GOT3 (cell line): ENCODE measurements at regions not wholly inside any gene's neighbourhood (a gene's known extent, or its start where the extent isn't known, plus 50 kb on each side); places are given as distances from the start of the nearest gene placed in this dataset.
"Not testable (repeated sequence)": the region's sequence is repeated elsewhere in the genome, so short reads cannot be mapped to it uniquely, and the experiment has no call there.

Experiments
- DNase-seq: peaks from one replicate; lab custom pipeline; 2025; ENCODE audit warnings: mixed read lengths; lab: John Stamatoyannopoulos, UW

DNA sequence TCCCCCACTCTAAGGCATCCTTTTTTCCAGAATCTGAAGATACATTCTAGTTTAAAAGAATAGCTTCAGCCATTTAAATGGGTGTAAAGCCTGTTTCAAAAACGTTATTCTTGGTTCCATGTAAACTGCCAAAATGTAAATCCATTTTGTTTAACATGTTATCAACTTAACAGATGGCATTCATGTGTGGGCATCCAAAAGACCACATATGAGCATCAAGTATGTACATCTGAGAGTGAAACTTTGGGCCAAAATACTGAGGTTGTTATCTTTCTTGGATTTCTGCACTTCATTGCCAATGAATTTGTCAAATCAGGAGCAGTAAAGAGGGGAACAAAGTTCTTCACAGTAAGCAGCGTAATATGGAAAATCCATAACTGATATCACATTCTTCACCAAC lies 395.4 kb downstream of the ZNF804A start:
- no peak for DNase-seq

DNA sequence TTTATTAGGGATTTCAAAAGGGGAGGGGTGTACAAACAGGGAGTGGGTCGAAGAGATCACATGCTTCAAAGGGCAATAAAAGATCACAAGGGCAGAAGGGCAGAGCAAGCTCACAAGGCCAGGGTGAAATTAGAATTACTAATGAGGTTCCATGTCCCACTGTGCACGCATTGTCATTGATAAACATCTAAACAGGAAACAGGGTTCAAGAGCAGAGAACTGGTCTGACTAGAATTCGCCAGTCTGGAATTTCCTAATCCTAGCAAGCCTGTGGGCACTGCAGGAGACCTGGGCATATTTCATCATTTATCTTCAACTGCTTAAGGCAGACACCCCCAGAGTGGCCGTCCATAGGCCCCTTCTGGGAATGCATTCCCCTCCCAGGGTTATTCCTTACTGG lies 408.2 kb downstream of the ZNF804A start:
- no peak for DNase-seq

DNA sequence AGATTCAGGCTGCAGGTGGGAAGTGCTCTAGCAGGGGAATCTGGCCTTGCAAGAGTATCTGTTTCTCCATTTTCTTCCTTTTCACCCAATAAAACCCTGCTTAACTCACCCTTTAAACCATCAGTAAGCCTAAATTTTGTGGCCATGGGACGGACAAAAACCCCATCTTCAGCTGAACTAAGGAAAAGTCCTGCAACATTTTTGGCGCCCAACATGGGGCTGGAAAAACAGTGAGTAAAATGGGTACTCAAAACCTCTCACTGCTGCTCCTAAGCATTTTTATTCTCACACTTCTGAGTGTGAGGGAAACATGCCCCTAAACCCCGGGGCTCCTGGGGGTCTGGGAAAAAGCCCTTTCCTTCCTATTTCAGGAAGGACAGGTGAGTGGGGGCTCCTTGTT lies 414.3 kb downstream of the ZNF804A start:
- no peak for DNase-seq

DNA sequence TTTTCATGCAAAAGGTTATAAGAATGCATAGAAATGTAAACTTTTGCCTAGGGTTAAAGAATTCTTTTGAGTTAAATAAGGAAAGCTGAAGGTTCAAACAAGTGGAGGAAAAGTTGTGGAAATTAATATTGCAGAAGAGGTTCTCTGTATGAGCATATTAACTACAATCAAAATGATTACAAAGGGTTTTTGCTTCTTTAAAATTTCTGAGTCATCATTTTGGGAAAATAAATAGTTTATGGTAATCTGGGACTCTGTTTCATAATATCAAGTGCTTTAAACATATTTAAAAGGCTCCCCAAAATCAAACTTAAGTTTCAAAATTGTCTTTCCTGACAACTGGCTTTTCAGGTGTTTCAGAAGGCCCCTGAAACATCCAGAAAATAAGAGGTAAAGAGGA lies 415.7 kb downstream of the ZNF804A start:
- no peak for DNase-seq

DNA sequence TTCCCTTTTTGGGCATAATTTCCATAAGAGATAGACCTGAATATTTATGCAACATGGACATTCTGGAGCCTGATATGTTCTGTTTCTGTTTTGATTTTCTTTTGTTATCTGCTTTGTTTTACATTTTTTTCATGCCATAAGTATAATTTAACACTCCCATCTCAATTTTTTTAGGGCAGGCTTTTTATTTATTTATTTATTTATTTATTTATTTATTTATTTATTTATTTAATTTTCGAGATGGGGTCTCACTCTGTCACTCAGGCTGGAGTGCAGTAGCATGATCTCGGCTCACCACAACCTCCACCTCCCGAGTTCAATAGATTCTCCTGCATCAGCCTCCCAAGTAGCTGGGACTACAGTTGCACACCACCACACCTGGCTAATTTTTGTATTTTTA lies 427.6 kb downstream of the ZNF804A start:
- not testable (repeated sequence) for DNase-seq

DNA sequence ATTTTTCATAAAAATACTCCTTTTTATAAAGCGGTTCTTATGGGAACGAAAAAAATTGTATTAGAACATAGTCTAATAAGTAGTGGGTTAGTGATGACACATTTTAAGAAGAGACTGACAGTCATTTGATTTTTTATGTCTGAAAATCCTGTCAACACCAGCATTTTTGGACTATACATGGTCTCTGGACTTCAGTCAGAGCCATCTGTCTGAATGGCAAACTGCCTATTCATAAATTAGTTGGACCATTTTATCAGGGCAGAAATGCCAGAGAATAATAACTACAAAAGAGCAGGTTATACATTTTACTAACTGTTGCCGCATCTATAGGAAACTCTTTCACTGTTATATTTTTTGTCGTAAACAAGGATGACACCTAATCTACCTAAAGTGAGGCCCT lies 437.6 kb downstream of the ZNF804A start:
- no peak for DNase-seq

DNA sequence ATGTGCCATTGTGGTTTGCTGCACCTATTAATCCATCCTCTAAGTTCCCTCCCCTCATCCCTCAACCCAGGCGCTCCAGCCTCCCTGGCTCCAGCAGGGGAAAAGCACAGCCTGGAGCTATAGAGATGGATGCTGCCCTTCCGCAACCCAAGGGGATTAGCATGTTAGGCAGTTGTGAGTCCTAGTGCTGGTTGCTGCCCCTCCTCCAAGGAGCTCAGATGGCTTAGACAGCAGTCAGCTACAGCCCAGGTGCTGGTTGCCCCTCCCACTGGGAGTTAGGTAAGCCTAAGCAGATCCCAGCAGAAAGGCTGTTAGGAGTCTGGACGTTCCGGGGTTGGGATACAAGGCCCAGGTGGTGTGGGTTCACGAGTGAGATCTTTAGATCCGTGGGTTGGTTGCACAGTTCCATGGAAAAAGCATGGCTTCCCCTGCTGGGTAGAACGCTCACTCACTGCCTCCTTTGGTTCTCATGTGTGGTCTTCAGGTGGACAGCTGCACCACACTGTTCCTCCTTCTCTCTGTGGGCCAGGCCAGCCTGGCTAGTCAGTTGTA lies 446.1 kb downstream of the ZNF804A start:
- no peak for DNase-seq

DNA sequence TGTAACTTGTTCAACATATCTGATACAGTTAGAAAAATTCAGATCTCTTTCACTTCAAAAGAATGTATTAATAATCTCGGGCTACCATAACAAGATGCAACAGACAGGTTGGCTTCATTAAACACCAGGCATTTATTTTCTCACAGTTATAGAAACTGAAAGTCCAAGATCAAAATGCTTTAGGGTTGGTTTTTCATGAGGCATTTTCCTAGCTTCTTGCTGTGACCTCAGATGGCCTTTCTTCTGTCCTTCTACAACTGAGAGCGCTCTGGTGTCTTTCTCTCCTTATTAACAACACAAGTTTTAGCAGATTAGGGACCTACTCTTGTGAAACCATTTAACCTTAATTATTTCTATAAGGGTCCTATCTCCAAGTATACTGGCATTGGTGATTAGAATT lies 452.5 kb downstream of the ZNF804A start:
- no peak for DNase-seq

DNA sequence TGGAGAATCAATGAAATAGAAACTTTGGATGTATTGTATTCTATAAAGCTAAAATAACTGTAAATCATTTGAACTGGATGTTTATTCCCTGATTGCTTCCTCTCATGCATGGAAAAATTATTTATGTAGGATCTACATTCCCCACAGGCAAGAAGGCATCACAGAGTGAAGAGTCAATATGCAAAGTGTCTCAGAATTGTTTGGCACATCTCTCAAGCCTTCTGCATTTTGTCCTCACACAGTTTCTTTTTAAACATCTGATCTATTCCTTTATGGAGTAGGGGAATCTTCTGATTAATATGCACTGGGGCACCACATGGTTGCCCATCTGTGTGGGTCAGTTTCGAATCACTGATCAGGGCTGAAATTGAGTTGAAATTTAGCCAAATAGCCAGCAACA lies 465.4 kb downstream of the ZNF804A start:
- DNase-seq: no peak

DNA sequence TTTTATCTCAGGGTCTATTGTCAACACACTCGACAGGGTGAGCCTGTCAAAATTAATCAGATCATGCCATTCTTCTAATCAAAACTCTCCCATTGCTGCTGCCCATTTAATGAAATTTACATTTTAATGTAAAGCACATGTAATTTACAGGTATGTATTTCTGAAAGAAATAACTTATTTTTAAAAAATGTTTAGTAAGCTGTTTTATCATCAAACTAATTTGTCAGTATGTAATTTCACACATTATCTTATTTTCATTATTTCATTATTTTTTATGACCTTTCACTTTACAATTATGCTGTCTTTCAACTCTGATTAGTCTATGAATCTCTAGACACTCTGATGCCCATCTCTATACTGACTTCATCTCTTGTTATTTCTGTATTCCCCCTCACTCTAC lies 467.8 kb downstream of the ZNF804A start:
- no peak for DNase-seq

DNA sequence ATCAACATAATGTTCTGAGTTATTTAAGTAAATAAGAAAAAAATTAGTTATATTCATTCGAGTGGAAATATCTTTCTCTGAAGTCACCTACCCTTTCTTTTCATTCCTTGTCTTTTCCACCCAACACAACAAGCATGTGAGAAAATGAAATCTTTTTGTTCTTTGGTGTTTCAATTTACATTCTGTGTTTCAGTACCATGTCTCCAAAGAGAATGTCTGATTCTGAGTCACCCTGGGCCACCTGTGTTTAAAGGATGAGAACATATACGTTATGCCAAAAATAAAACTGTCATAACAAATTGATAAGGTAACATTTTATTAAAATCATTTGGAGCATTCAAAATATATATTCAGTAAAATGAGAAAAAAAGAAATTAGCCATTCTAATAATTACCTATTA lies 470.8 kb downstream of the ZNF804A start:
- no peak for DNase-seq

DNA sequence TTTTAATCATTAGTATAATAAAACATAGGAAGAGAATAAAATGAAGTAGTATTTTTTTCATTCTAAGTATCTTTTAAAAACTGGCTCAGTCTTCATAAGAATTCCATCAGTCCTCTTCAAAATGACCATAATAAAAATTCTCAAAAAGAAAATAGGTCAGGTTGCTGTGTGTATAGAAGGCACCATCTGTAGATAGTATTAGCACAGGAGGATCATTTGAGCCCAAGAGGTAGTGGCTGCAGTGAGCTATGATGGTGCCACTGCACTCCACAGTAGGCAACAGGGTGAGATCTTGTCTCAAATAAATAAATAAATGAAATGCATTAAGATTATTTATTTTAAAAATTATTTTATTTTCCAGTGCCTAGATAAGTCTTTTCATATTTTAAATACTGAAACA lies 475.8 kb downstream of the ZNF804A start:
- DNase-seq: no peak

DNA sequence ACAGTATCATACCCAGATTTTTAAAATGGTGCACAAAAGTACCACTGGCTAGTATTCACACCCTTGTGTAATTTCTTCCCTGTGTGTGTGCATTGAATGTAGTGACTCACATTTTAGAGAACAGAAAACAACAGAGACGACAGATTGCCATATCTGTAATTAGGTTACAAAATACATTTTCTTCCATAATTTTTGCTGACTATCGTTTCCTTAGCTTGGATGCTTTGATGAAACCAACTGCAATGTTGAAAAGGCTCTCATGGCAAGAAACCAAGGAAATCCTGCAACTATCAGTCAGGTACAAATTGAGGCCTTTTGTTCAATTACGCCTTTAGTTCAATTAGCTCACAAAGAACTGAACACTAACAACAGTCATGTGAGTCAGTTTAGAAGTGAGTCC lies 484.4 kb downstream of the ZNF804A start:
- DNase-seq: no peak

DNA sequence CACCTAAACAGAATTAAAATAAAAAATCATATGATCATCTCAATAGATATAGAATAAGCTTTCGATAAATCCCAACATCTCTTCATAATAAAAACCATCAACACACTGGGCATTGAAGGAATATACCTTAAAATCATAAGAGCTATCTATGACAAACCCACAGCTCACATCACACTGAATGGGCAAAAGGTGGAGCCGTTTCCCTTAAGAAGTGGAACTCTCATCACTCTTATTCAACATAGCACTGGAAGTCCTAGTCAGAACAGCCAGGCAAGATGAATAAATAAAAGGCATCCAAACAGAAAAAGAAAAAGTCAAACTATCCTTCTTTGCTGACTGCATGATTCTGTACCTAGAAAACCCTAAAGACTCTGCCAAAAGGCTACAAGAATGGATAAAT lies 510.3 kb downstream of the ZNF804A start:
- DNase-seq: no peak

DNA sequence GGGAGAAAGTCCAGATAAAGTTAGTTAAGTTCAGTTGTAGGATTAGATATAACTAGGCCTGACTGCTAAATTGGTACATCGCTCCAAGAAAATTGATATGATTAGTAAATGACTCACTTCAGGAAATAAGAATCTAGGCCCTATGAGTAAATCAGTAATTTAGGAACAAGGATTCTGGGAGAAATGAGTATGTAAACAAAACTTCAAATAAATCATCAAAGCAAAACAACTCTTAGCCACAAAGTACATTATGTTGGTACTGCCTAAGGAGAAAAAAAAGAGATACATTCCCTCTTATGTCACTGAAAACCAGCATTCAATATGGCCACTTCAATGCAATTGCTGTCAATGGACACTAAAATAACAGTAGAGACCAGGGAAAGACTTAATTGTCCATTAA lies 529.1 kb downstream of the ZNF804A start:
- DNase-seq: no peak

DNA sequence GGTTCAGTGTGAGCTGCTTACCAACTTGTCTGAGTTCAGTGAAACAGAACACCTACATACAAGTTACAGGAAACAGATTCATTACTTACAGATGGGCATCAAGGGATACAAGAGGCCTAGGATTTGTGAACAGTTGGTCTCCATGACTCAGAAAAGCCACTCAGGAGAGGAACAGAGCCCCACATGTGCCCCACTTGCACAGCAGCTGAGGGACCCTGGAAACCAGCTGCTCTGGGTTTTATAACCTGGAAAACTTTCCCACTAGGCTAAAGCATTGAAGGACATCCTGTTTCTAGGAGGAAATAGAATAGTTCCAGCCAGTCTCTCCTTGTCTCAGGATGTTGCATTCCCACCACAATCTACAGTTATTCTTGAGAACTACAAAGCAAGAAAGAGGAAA lies 530.0 kb downstream of the ZNF804A start:
- no peak for DNase-seq

DNA sequence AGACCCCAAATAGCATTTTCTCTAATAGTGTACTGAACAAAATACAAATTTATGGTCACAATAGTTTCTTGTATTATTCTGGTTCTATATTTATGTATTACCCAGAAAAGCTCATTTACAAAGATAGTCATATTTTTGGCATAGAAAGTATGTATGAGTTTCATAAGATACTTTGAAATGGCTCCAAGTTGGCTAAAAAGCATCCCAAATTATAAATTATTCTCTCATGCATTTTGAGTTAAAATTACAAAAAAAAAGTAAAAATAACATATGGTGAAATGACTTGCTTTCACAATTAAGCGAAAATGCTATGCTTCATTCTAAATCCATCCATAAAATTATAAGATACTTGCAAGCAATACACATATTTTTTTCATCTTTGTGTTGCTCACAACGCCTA lies 530.7 kb downstream of the ZNF804A start:
- DNase-seq: no peak

DNA sequence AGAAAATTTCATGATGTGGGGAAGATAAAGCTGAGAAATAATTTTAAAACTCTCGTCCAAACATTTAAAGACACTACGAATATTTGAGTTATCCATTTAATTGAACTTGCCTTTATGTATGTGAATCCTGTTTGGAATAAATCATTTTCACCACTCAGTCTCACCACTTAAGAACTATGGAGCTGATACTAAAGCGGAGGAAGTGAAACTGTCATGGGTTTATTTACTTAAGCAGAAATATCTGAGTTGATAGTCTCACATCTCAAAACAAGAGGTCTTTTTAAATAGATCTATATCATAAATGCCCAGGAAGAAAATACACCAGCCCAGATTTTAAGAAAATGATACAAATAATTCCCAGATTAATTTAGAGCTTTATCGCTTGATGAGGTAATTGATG lies 532.4 kb downstream of the ZNF804A start:
- DNase-seq: no peak

DNA sequence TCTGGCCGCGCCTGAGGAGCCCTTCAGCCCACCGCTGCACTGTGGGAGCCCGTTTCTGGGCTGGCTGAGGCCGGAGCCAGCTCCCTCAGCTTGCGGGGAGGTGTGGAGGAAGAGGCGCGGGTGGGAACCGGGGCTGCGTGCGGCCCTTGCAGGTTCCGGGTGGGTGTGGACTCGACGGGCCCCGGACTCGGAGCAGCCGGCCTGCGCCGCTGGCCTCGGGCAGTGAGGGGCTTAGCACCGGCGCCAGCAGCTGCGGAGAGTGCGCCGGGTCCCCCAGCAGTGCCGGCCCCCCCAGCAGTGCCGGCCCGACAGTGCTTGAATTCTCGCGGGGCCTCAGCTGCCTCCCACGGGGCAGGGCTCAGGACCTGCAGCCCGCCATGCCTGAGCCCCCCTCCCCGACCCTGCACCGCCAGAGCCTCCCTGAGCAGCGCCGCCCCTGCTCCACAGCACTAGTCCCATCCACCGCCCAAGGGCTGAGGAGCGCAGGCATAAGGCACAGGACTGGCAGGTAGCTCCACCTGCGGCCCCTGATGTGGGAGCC lies 534.2 kb downstream of the ZNF804A start:
- DNase-seq: no peak

DNA sequence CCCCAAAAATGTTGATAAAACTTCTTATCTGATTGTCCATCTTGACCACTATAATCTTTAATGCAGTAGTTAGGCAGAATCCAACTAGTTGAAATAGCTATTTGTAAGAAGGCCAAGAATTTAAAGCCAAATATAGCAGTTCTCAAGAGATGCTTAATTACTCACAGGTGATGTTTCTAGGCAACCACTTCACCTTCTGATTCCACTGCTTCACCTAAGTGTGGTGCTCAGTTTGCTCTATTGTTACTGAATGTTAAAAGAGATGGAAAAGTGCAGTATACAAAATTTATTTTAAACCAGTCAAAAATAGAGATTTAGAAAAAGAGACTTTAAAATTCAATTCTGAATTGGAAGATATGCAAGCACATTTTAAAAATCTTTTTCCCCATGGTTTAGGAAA lies 539.4 kb downstream of the ZNF804A start:
- DNase-seq: no peak

DNA sequence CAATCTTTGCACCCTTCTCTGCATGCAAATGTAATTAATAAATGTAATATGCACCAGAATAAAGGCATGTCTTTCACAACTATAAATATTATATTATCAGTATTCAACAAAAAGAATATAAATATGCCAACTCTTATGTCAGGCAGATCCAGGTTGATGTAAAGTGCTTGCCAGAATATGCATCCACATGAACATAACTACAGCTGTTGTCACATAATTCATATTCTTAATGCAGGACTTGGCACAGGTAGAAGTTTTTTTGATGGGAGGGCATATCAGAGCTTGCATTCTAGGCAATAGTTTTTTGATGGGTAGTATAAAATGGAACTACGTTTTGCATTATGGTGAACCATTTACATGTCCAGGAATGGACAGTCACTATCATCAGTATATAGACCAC lies 544.3 kb downstream of the ZNF804A start:
- no peak for DNase-seq

DNA sequence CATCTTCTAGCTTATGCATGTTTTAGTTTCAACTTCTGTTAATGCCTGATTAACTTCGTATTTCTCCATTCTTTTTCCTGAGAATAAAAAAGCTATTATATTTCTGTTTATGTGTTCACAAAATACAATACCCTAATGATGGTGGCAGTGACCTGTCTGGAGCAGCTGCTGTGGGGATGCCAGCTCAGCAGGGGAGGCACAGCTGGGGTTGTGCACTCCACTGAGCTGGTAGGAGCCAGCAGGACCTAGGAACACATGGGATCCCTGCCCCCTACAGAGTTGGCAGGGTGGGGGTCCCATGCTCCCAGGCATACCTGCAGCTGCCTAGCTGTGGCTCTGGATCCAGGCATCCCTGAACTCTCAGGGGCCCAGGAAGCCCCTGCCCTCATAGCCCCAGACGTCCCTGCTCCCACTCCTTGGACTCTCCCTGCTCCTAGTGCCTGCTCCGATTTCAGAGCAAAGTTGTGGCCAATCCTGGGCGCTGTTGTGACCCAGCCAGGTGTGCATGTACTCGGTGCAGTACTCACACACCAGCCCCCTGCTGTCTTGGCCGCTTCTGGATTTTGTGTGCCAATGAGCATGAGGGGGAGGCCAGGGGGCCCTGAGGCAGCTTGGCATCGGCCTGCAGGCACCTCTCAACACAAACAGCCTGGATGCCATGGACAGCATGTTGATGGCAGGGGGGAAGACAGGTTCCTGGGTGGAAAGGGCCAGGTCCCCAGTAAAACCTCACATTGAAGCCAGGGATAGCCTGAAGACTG lies 546.0 kb downstream of the ZNF804A start:
- no peak for DNase-seq

DNA sequence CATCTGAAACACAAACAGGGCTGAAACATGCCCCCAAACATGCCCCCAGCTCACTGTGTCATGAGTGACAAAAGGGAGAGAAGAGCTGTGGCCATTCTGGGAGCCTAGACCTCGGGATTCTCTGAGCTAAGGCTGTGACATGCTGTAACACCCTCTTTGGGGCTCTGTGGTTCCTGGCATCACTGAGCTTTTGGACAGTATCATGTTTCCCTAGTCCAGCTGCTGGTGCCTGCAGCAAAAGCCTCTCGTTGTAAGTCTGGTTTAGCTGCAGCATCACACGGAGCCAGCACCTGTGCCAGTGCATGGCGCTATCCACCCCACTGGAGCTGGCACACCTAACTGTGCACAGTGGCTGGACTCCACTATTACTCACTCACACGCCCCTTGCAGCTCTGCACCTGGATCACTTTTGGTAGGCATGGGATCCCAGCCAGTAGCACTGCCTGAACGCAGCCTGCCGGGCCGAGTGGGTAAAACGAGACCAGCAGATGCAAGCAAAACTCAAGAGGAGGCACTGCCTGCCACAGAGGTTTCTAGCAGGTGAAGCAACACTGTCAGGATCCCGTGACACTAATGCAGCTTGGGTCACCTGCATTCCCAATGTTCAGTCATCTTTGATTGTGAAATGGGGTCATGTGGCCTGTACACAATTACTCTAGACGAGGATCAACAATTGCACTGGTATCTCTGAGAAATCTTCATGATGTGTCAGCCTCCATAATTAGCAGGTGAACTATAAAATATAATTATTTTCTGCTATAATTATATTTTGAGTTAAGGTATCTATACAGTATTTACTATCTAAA lies 547.2 kb downstream of the ZNF804A start:
- DNase-seq: no peak
